Neural crest cell (in vitro differentiated cells): ENCODE measurements at regions not wholly inside any gene's neighbourhood (a gene's known extent, or its start where the extent isn't known, plus 50 kb on each side); places are given as distances from the start of the nearest gene placed in this dataset.

Source experiments
- DNase-seq: peaks from one replicate; pipeline ENCODE4 v3.0.0; 2021; ENCODE audit warnings: low read depth, mixed read lengths, low spot score
- H3K27ac Mint-ChIP-seq: one replicate; pipeline ENCODE4 v1.8.0; 2021; ENCODE audit warnings: mild to moderate bottlenecking, mixed read lengths; ENCODE audit not compliant: unreplicated experiment
- H3K27me3 Mint-ChIP-seq: 2 replicates; pipeline ENCODE4 v1.8.0; 2021; ENCODE audit warnings: low read depth, mild to moderate bottlenecking, mixed read lengths
- H3K36me3 Mint-ChIP-seq: 2 replicates; pipeline ENCODE4 v1.8.0; 2021; ENCODE audit warnings: low read depth, mild to moderate bottlenecking, mixed read lengths
- H3K4me1 Mint-ChIP-seq: 2 replicates; pipeline ENCODE4 v1.8.0; 2021; ENCODE audit warnings: mixed read lengths
- H3K4me3 Mint-ChIP-seq: one replicate; pipeline ENCODE4 v1.8.0; 2021; ENCODE audit warnings: mild to moderate bottlenecking, mixed read lengths
- H3K9me3 Mint-ChIP-seq: 2 replicates; pipeline ENCODE4 v1.8.0; 2021; ENCODE audit warnings: mixed read lengths
- TF ChIP-seq, protein P1 (sequence below): fragments of 200-600 bp; sonication (generic); conservative IDR thresholded peaks from 2 replicates; pipeline ENCODE4 v1.5.0; 2021; ENCODE audit warnings: antibody characterized with exemption, mild to moderate bottlenecking

DNA sequence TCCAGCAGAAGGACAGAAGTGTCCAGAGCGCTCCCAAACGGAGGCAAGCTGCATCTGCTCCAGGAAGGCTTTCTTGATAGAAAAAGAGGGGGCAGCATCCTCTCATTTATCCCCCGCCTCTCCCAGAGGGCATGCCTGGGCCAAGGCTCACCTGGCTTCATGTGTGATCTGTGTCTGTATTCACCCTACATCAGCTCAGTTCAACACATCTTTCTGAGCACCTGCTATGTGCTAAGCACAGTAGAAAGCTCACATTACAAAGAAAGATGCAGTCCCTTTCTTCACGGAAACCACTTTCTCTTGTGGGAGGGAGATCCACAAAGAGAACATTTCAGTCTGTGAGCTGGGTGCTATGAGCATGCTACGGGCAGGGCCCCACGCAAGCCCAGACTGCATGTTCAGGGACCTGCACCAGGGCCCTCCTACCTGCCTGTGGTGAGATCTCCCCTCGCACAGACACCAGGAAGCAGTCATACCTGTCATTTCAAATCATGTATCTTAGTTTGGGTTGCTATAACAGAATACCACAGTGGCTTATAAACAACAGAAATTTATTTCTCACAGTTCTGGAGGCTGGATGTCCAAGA is 90.7 kb downstream of the PDCL3 start:
- TF ChIP-seq, protein P1, sequence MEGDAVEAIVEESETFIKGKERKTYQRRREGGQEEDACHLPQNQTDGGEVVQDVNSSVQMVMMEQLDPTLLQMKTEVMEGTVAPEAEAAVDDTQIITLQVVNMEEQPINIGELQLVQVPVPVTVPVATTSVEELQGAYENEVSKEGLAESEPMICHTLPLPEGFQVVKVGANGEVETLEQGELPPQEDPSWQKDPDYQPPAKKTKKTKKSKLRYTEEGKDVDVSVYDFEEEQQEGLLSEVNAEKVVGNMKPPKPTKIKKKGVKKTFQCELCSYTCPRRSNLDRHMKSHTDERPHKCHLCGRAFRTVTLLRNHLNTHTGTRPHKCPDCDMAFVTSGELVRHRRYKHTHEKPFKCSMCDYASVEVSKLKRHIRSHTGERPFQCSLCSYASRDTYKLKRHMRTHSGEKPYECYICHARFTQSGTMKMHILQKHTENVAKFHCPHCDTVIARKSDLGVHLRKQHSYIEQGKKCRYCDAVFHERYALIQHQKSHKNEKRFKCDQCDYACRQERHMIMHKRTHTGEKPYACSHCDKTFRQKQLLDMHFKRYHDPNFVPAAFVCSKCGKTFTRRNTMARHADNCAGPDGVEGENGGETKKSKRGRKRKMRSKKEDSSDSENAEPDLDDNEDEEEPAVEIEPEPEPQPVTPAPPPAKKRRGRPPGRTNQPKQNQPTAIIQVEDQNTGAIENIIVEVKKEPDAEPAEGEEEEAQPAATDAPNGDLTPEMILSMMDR, result no peak
- no peaks in the 10 kb centered on the region for H3K27me3 Mint-ChIP-seq
- no peak overlapping the region for H3K27ac Mint-ChIP-seq
- H3K36me3 Mint-ChIP-seq, result no peaks in the 10 kb centered on the region
- no peaks in the 10 kb centered on the region for H3K4me1 Mint-ChIP-seq
- no peak overlapping the region for H3K4me3 Mint-ChIP-seq
- no peak for DNase-seq
- peaks cover 9% of the 10 kb centered on the region for H3K9me3 Mint-ChIP-seq

DNA sequence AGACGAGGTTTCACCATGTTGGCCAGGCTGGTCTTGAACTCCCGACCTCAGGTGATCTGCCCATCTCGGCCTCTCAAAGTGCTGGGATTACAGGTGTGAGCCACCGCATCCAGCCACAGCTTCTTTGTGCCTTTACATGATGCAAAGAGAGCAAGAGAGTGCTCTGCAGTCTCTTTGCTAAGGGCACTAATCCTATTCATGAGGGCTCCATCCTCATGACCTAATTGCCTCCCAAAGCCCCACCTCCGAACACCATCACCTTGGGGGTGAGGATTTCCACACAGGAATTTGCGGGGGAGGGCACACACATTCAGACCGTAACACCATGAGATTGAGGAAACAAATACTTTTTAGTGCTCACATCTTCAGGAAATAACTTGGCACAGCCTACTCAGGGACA is 91.8 kb downstream of the PDCL3 start:
- TF ChIP-seq, protein P1, result no peak
- Mint-ChIP-seq H3K27ac (no peak overlapping the region), H3K9me3 (peaks cover 6% of the 10 kb centered on the region), H3K4me3 (no peak overlapping the region), H3K36me3 (no peaks in the 10 kb centered on the region), H3K27me3 (no peaks in the 10 kb centered on the region), H3K4me1 (peaks cover under 1% of the 10 kb centered on the region)
- no peak for DNase-seq

DNA sequence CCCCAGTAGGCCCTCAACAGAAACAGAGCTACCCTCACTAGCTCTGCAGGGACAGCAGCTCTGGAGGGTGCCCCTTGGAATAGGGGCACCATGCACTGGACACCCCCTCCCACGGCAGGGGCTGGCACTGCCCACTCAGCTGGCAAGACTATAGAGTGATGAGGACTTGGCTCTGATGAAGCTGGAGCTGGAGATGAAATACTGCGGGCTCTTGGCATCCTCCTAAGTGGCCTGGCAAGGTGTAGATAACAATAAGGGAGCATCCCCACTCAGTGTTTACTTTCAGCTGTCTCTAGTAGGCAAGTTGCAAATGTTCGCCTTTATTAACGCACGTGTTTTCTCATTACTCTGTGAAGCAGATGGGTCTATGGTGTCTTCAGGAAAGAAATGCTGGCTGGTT is 92.7 kb downstream of the PDCL3 start:
- H3K27me3 Mint-ChIP-seq, result no peaks in the 10 kb centered on the region
- no peak overlapping the region for H3K4me3 Mint-ChIP-seq
- peaks cover 7% of the 10 kb centered on the region for H3K4me1 Mint-ChIP-seq
- TF ChIP-seq, protein P1, result no peak
- H3K27ac Mint-ChIP-seq, result no peak overlapping the region
- no peaks in the 10 kb centered on the region for H3K36me3 Mint-ChIP-seq
- no peak for DNase-seq
- peaks cover 6% of the 10 kb centered on the region for H3K9me3 Mint-ChIP-seq

DNA sequence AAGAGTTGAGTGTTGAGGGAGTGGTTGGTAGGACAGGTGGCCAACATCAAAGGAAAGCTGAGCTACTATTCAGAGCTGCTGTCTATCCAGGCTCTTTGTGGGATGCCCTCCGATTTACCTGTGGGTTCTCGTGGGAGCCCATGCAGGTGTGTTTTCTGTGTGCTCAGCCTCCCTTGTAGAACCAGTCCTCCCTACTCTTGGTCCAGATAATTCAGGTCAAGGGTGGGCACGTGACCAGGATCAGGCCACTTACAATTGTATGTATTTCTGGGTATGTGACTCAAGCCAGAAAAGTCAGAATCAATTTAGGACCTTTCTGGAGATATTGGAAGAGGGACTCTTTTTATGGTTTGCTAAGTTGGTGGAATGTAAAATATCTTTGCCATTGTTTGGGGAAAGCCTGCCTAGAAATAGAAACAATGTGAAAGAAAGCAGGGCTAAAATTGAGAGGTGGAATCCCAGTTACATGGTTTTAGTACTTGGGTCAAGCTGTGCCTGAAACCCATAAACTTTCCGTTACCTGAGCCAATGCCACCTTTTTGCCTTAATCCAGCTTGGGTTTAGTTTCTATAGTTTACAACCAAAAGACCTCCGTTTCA is 93.2 kb downstream of the PDCL3 start:
- H3K4me1 Mint-ChIP-seq, result peaks cover 7% of the 10 kb centered on the region
- no peaks in the 10 kb centered on the region for H3K27me3 Mint-ChIP-seq
- H3K36me3 Mint-ChIP-seq, result no peaks in the 10 kb centered on the region
- H3K4me3 Mint-ChIP-seq, result no peak overlapping the region
- DNase-seq, result no peak
- H3K27ac Mint-ChIP-seq, result no peak overlapping the region
- TF ChIP-seq, protein P1, result no peak
- H3K9me3 Mint-ChIP-seq, result peaks cover 2% of the 10 kb centered on the region

DNA sequence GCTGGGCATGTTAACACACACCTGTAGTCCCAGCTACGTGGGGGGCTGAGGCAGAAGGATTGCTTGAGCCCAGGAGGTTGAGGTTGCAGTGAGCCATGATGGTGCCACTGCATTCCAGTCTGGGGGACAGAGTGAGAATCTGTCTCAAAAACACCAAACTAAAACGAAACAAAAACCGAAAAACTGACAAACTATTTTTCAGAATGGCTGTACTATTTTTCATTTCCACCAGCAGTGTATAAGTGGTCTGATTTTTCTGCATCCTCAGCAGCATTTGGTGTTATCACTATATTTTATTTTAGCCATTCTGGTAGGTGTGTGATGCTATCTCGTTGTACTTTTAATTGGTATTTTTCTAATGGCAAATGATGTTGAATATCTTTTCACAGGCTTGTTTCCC is 95.2 kb downstream of the PDCL3 start:
- no peaks in the 10 kb centered on the region for H3K9me3 Mint-ChIP-seq
- H3K4me1 Mint-ChIP-seq, result peaks cover 7% of the 10 kb centered on the region
- H3K36me3 Mint-ChIP-seq, result no peaks in the 10 kb centered on the region
- no peak overlapping the region for H3K4me3 Mint-ChIP-seq
- H3K27me3 Mint-ChIP-seq, result no peaks in the 10 kb centered on the region
- TF ChIP-seq, protein P1, result no peak
- no peak overlapping the region for H3K27ac Mint-ChIP-seq
- DNase-seq, result no peak
